Stimulated activated effector memory CD8-positive, alpha-beta T cell treated with anti-CD3 and anti-CD28 coated beads, Interleukin-12 subunit alpha, Interleukin-12 subunit beta, amount 100 ng/mL, for 72 hours (primary cell): ENCODE measurements at regions not wholly inside any gene's neighbourhood (a gene's known extent, or its start where the extent isn't known, plus 50 kb on each side); places are given as distances from the start of the nearest gene placed in this dataset.
A peak's percentile ranks its signal among the peaks of the same experiment; 100 is the strongest.
"Not testable (repeated sequence)": the region's sequence is repeated elsewhere in the genome, so short reads cannot be mapped to it uniquely, and the experiment has no call there.

ENCODE experiments used
- ATAC-seq: fragments of 150-1000 bp; cut with Tn5 transposase; 2 replicates; pipeline ENCODE4 v1.10.0; 2021
- DNase-seq, 2 donors: peaks; one replicate each; pipeline ENCODE4 v3.0.0; 2021 to 2022; ENCODE audit warnings: low spot score in 2 of 2
- H3K27ac Mint-ChIP-seq: one replicate; pipeline ENCODE4 v1.8.0; 2022; ENCODE audit warnings: mild to moderate bottlenecking, mixed read lengths
- H3K36me3 Mint-ChIP-seq: one replicate; pipeline ENCODE4 v1.8.0; 2022; ENCODE audit warnings: mild to moderate bottlenecking, mixed read lengths
- H3K4me1 Mint-ChIP-seq: one replicate; pipeline ENCODE4 v1.8.0; 2022; ENCODE audit warnings: mixed read lengths
- H3K4me3 Mint-ChIP-seq: one replicate; pipeline ENCODE4 v1.8.0; 2022; ENCODE audit warnings: mild to moderate bottlenecking, mixed read lengths
- H3K9me3 Mint-ChIP-seq: one replicate; pipeline ENCODE4 v1.8.0; 2022; ENCODE audit warnings: mixed read lengths

DNA sequence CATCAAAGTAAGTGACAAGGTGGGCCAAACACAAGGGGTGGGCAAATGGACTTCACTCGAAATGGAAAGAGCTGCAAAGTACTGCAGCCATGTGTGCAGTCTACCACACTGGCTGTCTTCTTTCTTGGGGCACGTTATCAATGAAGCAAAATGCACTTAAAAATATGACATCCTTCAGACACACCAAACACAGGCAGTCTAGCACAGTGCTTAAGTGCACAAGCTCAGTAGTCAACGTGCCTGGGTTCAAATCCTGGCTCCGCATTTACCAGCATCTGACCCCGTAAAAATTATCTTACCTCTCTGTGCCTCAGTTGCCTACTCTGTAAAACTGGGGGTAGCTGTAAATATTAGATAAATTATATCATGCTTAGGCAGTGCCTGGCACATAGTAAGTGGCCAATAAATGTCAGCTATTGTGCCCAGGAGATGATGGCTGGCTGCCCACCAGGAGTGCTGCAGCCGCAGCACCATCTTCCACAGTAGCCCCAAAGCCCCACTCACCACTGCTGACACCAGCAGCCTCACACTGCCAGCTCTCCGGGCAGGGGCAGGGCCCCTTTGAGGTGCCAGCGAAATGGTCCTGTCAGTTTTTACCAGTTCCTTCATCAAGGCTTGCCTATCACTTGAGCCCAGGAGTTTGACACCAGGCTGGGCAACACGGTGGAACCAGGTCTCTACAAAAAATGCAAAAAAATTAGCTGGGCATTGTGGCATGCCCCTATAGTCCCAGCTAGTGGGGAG, 121.8 kb upstream of the SLC1A4 start:
- Mint-ChIP-seq H3K9me3 (no peaks in the 10 kb centered on the region), H3K27ac (no peak overlapping the region), H3K4me3 (no peak overlapping the region), H3K36me3 (no peaks in the 10 kb centered on the region), H3K4me1 (peaks cover 6% of the 10 kb centered on the region)
- DNase-seq (no peak), ATAC-seq (no peak)

DNA sequence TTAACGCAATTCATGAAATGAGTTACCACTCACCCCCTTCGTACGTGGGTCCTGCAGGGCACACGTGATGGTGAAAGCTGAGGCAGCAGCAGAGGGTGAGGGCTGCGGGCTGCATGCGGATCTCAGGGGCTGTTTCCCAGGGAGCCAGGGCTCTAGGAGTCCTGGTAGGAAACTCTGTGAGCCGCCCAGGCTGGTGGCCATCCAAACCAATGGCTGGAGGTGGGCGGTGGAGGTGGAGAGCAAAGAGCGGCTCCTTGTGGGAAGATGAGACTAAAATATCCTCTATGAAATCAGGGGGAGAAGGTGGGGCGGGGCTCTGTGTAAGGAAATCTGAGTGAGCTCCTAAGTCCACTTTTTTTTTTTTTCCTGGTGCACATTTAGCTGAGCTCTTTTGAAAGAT, 120.1 kb upstream of the SLC1A4 start:
- no peaks in the 10 kb centered on the region for H3K9me3 Mint-ChIP-seq
- ATAC-seq (no peak), DNase-seq (no peak)
- no peak overlapping the region for H3K4me3 Mint-ChIP-seq
- no peaks in the 10 kb centered on the region for H3K36me3 Mint-ChIP-seq
- peaks cover 14% of the 10 kb centered on the region for H3K4me1 Mint-ChIP-seq
- no peak overlapping the region for H3K27ac Mint-ChIP-seq

DNA sequence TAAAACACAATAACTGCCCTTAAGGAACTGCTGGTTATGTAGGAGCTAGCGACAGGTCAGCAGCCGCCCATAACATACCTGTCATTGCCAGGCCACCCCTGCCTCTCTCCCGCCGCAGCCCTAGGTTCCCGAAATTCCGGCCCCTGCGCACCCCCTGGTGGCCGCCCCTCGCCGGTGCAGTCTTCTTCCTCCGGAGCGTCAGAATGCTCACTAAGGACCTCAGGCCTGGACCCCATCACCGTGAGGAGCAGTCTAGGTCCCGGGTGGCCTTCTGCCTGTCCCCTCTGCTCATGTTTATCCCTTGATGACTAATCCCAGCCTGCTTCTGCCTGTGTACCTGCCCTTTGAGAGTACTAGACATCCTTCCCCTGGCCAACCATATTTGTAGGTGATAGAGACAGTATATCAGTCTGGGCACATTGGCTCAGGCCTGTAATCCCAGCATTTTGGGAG, 115.7 kb upstream of the SLC1A4 start:
- ATAC-seq (peak; percentile 81), DNase-seq (peak; percentile 88 to 94)
- no peak overlapping the region for H3K27ac Mint-ChIP-seq
- peak overlapping the region; percentile 32 for H3K4me3 Mint-ChIP-seq
- no peaks in the 10 kb centered on the region for H3K9me3 Mint-ChIP-seq
- no peaks in the 10 kb centered on the region for H3K36me3 Mint-ChIP-seq
- H3K4me1 Mint-ChIP-seq, result peaks cover 8% of the 10 kb centered on the region

DNA sequence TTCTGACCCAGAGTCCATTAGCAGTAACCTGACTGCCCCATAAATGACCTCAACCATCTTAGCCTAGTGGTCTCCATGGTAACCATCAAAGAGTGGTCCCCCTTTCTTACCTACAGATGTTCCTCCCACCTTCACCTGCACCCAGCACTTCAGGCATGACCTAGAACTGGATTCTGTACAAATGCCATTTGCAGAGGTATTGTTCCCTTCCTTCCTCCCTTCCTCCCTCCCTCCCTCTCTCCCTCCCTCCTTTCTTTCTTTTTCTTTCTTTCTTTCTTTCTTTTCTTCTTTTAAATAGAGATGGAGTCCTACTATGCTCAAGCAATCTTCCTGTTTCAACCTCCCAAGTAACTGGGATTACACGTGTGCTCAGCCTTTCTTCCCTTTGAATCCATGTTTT, 114.6 kb upstream of the SLC1A4 start:
- no peak overlapping the region for H3K27ac Mint-ChIP-seq
- DNase-seq (no peak), ATAC-seq (no peak)
- no peaks in the 10 kb centered on the region for H3K36me3 Mint-ChIP-seq
- H3K4me3 Mint-ChIP-seq, result no peak overlapping the region
- peaks cover 8% of the 10 kb centered on the region for H3K4me1 Mint-ChIP-seq
- no peaks in the 10 kb centered on the region for H3K9me3 Mint-ChIP-seq

DNA sequence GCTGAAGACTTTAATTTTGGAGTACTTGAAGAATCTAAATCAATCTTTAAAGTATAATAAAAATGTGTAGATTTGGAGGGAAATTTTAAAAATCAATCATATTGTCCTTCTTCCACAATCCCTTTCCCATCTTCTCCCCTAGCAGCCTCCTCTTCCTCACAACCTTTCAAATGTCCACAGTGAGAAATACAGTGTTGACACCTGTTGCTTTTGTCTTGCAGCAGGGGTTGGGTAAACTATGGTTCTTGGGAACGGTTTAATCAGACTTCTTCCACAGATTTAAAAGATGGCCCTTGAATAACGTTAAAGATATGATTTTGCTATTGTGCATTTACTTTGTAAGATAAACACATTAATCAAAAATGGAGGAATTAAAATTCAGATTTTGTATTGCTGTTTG, 113.8 kb upstream of the SLC1A4 start:
- DNase-seq, result no peak
- no peak for ATAC-seq
- no peak overlapping the region for H3K4me3 Mint-ChIP-seq

DNA sequence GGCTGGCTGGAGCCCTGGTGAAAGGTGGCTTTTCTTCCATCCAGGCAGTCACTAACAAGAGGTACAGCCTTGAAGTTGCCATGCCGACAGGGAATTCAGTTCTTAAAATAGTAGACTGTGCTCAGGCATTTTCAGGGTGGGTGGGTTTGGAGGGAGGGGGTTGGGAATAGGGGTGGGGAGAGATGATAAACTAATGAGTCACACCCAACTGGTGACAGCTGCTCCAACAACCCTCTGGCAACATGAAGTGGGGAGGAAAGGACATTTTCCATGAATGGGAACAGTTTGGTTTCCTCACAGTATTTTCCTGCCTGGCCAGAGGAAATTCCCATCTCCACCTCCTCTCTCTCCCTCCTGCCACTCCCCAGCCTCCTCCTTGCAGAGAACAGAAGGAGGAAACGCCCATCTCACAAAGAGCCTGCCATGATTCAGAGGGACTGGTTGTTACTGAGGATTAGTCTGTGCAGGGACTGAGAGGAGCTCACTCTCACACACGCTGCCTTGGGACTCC, 113.0 kb upstream of the SLC1A4 start:
- no peaks in the 10 kb centered on the region for H3K9me3 Mint-ChIP-seq
- ATAC-seq (no peak), DNase-seq (no peak)
- no peak overlapping the region for H3K4me3 Mint-ChIP-seq
- H3K4me1 Mint-ChIP-seq, result peaks cover 14% of the 10 kb centered on the region
- H3K27ac Mint-ChIP-seq, result no peak overlapping the region
- no peaks in the 10 kb centered on the region for H3K36me3 Mint-ChIP-seq

More for the DNA sequence above, 113.8 kb upstream of the SLC1A4 start:
- Mint-ChIP-seq H3K36me3 (no peaks in the 10 kb centered on the region), H3K4me1 (peaks cover 8% of the 10 kb centered on the region), H3K27ac (no peak overlapping the region), H3K9me3 (no peaks in the 10 kb centered on the region)

DNA sequence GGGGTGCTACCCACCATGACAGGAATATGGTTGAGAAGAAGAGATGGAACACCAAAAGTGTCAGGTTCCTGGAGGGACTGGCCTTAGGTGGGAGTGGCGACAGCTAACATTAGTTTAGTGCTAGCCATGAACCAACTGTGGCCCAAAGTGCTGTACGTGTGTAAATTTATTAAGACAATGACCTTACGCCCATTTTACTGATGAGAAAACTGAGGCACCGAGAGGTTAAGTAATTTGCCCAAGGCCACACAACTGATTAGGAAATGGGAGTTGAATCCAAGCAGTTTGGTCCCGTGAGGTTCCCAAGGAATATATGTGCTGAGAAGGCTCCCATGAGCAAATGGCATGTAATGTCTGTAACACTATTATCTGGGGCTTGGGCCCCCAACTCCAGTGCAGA, 109.5 kb upstream of the SLC1A4 start:
- Mint-ChIP-seq H3K36me3 (no peaks in the 10 kb centered on the region), H3K9me3 (no peaks in the 10 kb centered on the region), H3K4me3 (no peak overlapping the region), H3K4me1 (peaks cover 10% of the 10 kb centered on the region), H3K27ac (no peak overlapping the region)
- ATAC-seq, result no peak
- DNase-seq, result no peak

DNA sequence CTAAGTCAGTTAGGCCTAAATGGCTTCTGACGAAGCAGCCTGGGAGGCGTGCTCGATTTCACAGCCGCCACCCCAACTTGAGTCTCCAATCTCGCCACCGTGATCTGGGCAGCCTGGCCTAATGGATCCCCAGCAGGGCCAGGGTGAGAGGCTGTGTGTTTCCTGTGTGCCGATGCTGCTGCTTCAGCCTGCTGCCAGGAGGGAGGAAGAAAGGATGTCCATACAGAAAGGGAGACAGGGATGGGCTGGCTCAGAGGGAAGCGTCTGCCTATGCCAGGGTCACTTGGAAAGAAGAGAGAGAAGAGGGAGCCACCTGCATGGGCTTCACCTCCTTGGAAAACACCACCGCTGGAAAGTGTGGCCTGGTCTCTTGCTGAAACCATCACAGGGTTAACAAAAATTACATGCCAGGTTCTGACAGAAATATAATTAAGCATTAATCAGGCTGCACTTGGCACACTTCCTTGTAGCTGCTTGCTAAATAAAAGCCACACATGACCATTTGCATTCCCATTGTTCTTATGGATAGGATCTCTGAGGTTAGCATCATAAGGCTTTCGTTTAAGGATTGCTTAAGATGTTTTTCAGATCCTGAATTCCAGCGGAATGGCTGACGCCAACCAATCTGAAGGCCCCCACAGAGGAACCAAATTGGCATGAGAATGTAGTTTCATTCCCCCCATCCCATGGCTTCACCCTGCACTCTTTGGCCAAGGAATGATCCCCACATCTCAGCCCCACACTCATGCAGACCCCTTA, 108.8 kb upstream of the SLC1A4 start:
- ATAC-seq (no peak), DNase-seq (no peak)
- Mint-ChIP-seq H3K36me3 (no peaks in the 10 kb centered on the region), H3K4me1 (peaks cover 10% of the 10 kb centered on the region), H3K27ac (no peak overlapping the region), H3K4me3 (no peak overlapping the region), H3K9me3 (no peaks in the 10 kb centered on the region)

DNA sequence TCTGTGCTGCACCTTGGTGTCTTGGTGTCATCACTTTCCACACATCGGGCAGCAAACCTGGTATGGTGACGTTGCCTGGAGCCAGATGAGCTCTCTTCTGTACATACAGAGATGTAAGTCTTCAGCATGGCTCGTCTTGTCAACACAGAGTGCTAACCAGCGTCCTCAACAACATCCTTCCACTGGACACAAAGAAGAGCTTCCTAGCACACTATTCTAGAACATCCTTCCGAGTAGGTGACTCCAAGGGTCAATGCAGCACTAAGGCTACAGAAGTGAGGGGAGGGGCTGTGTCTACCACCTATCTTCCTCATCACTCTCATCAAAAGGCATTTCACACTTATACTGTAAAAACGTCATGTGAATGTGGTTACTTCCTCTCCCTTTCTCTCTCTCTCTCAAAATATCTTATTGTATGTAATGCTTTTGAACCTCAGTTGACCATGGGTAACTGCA, 108.1 kb upstream of the SLC1A4 start:
- no peak overlapping the region for H3K27ac Mint-ChIP-seq
- ATAC-seq (peak; percentile 28), DNase-seq (no peak)
- H3K36me3 Mint-ChIP-seq, result no peaks in the 10 kb centered on the region
- no peak overlapping the region for H3K4me3 Mint-ChIP-seq
- no peaks in the 10 kb centered on the region for H3K9me3 Mint-ChIP-seq
- H3K4me1 Mint-ChIP-seq, result peaks cover 10% of the 10 kb centered on the region

DNA sequence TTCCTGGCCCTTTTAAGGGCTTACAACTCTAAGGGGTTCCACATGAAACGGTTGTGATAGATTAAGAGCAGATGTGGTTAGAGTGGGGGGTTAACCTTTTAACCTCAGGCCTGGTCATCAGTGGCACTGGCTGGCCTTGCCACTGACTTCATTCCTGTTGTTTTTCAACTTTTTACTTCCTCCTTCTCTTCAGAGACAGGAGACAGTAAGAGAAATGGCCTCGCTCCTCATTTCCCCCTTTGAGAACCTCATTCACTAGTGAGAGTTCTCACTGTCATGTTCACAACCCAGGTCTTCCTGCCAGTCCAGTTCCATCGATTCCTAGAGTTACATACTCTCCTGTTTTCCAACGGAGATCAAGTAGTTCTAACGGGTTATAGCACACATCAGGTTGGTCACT, 101.6 kb upstream of the SLC1A4 start:
- Mint-ChIP-seq H3K27ac (no peak overlapping the region), H3K36me3 (no peaks in the 10 kb centered on the region), H3K4me1 (no peaks in the 10 kb centered on the region), H3K4me3 (no peak overlapping the region), H3K9me3 (no peaks in the 10 kb centered on the region)
- DNase-seq, result no peak
- no peak for ATAC-seq

DNA sequence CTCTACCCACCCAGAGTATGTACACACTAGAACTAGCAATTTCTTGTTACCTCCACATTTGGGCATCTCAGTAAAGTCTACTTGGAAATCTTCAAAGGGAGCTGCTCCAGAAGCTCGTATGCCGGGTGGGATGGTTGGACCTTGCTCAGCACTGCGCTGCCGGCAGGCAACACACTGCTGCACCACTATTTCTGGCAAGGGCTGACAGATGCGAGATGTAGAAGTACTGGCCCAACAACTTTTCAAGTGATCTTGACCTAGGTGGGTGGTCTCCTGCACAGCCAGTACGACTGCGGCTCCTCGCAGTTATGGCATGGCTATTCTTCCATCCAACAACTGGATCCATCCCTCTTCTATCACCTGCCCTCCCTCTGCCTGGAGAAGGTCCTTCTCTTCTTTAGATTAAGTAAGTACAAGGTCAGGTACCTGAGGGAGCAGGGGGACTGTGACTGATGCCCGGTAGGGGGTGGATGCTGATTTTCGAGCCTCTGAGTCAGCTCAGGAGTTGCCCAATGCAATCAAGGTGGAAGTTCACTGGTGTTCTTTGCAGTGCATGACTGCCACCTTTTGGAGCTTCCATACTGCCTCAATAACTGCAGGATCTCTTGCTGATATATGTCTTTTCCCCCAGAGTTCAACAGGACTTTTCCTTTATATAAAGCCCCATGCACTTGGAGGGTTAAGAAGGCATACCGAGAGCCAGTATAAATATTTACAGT, 100.4 kb upstream of the SLC1A4 start:
- DNase-seq, result no peak

DNA sequence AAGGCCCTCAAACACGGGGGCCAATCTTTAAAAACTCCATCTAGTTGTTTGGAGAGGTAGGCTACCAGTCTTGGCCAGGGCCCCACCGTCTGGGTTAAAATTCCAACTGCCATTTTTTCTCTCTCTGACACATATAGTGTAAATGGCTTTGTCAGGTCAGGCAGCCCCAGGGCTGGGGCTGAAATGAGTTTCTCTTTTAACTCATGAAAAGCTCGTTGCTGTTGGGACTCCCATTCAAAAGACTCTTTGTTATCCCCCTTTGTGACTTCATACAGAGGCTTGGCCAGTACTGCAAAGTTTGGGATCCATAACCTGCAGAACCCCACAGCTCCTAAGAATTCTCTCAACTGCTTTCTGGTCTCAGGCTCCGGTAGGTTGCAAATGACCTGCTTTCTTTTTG, 99.4 kb upstream of the SLC1A4 start:
- Mint-ChIP-seq H3K4me1 (no peaks in the 10 kb centered on the region), H3K36me3 (no peaks in the 10 kb centered on the region), H3K27ac (no peak overlapping the region), H3K4me3 (no peak overlapping the region), H3K9me3 (no peaks in the 10 kb centered on the region)
- ATAC-seq (no peak), DNase-seq (no peak)

More for the DNA sequence above, 100.4 kb upstream of the SLC1A4 start:
- no peak overlapping the region for H3K4me3 Mint-ChIP-seq
- no peak for ATAC-seq
- no peak overlapping the region for H3K27ac Mint-ChIP-seq
- H3K36me3 Mint-ChIP-seq, result no peaks in the 10 kb centered on the region
- H3K9me3 Mint-ChIP-seq, result no peaks in the 10 kb centered on the region
- no peaks in the 10 kb centered on the region for H3K4me1 Mint-ChIP-seq

DNA sequence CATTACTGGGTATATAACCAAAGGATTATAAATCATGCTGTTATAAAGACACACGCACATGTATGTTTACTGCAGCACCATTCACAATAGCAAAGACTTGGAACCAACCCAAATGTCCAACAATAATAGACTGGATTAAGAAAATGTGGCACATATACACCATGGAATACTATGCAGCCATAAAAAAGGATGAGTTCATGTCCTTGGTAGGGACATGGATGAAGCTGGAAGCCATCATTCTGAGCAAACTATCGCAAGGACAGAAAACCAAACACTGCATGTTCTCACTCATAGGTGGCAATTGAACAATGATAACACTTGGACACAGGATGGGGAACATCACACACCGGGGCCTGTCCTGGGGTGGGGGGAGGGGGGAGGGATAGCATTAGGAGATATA, 92.6 kb upstream of the SLC1A4 start:
- H3K27ac Mint-ChIP-seq, ATAC-seq, DNase-seq, H3K4me3 Mint-ChIP-seq, H3K36me3 Mint-ChIP-seq, H3K9me3 Mint-ChIP-seq: not testable (repeated sequence)
- peaks cover 10% of the 10 kb centered on the region for H3K4me1 Mint-ChIP-seq

DNA sequence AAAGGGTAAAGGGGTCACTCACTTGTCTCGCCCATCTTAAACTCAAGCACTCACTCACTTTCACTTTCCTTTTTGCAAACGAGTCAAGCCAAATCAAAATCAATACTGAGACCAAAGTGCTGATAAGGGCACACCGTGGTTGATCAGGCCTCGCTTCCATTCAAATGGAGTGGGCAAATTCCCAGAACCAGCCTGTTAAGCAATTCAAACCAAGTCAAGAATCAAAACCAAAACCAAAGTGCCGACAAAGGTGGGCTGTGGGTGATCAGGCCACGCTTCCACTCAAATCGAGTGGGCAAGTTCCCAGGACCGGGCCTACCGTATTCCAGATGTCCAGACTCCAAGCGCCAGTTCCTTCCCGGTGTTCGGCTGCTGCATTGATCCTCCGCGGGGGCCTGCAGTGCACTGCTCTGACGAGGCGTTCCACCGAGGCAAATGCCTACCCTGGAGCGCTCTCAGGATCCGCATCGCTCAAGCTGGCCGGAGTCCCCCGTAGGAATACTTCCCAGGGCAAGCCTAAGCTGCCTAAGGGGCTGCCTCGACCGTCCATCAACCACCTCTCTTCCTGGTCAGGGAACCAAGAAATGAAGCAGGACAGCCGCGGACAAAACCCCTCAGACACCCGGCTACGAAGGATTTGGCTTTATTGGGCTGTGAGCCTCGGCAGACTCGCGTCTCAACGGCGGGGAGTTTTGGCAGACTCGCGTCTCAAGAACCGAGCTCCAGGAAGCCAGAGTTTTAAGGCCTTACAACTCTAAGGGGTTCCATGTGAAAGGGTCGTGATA, 89.9 kb upstream of the SLC1A4 start:
- H3K4me1 Mint-ChIP-seq, result peaks cover 10% of the 10 kb centered on the region
- no peaks in the 10 kb centered on the region for H3K9me3 Mint-ChIP-seq
- DNase-seq (no peak), ATAC-seq (no peak)
- H3K27ac Mint-ChIP-seq, result no peak overlapping the region
- no peaks in the 10 kb centered on the region for H3K36me3 Mint-ChIP-seq
- H3K4me3 Mint-ChIP-seq, result no peak overlapping the region

DNA sequence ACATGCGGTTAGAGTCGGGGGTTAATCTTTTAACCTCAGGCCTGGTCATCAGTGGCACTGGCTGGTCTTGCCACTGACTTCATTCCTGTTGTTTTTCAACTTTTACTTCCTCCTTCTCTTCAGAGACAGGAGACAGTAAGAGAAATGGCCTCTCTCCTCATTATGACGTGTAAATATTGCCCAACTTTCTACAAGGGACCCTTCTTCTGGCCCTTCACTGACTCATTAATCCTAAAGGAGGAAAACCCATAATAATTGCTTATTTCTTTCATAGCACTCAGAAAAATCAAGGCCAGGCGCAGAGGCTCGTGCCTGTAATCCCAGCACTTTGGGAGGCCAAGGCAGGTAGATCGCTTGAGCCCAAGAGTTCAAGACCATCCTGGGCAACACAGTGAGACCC, 89.3 kb upstream of the SLC1A4 start:
- H3K36me3 Mint-ChIP-seq, H3K9me3 Mint-ChIP-seq, DNase-seq, H3K4me3 Mint-ChIP-seq, ATAC-seq, H3K27ac Mint-ChIP-seq: not testable (repeated sequence)
- H3K4me1 Mint-ChIP-seq, result peaks cover 10% of the 10 kb centered on the region
